MM.1S (cell line): ENCODE measurements at regions not wholly inside any gene's neighbourhood (a gene's known extent, or its start where the extent isn't known, plus 50 kb on each side); places are given as distances from the start of the nearest gene placed in this dataset.

Experiments used
- EZH2 ChIP-seq: fragments of 300-600 bp; sonication (generic); optimal IDR thresholded peaks from 2 replicates; pipeline ENCODE3; 2017; ENCODE audit warnings: low read depth, mild to moderate bottlenecking, antibody characterized with exemption, low read length, mixed read lengths
- EZH2phosphoT487 ChIP-seq: fragments of 300-600 bp; sonication (generic); IDR thresholded peaks from 2 replicates; pipeline ENCODE4 v1.6.1; 2018; ENCODE audit warnings: antibody characterized with exemption, low read length
- TF ChIP-seq, protein P1 (sequence below): fragments of 300-600 bp; sonication (generic); IDR thresholded peaks from 2 replicates; pipeline ENCODE4 v1.5.1; 2016; ENCODE audit warnings: antibody characterized with exemption, low read length, mixed read lengths

DNA sequence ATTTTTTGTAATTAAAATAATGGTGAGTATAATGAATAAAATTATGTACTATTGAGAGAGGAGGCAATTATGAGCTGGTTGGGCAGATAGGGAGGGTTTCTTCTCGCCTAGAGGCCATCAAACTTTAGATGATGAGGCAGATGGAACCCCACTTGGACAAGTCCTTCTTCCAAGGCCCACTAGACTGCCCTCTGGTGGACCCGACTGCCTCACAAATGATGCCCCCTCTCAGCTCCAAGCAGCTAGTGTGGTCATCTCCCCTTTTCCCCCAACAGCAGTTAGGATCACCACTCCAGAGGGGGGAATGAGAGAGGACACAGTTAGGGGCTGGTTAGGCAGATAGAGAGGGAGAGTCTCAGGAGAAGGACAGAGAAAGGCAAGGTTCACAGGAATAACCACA lies 348.0 kb upstream of the CDH18 start:
- no peak for TF ChIP-seq EZH2
- TF ChIP-seq, protein P1, sequence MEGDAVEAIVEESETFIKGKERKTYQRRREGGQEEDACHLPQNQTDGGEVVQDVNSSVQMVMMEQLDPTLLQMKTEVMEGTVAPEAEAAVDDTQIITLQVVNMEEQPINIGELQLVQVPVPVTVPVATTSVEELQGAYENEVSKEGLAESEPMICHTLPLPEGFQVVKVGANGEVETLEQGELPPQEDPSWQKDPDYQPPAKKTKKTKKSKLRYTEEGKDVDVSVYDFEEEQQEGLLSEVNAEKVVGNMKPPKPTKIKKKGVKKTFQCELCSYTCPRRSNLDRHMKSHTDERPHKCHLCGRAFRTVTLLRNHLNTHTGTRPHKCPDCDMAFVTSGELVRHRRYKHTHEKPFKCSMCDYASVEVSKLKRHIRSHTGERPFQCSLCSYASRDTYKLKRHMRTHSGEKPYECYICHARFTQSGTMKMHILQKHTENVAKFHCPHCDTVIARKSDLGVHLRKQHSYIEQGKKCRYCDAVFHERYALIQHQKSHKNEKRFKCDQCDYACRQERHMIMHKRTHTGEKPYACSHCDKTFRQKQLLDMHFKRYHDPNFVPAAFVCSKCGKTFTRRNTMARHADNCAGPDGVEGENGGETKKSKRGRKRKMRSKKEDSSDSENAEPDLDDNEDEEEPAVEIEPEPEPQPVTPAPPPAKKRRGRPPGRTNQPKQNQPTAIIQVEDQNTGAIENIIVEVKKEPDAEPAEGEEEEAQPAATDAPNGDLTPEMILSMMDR, result no peak
- TF ChIP-seq EZH2phosphoT487, result no peak
